Transverse colon (tissue), 4 donors: ENCODE measurements at regions not wholly inside any gene's neighbourhood (a gene's known extent, or its start where the extent isn't known, plus 50 kb on each side); places are given as distances from the start of the nearest gene placed in this dataset.

Experiments used
- CTCF ChIP-seq, 5 experiments: fragments of 200-600 bp in 3 of 5; fragments of 450-650 bp in 2 of 5; sonication (generic) in 3 of 5; IDR thresholded peaks; 1 replicate in 2 of 5; 2 replicates in 3 of 5; pipeline ENCODE4 v1.5.1; 2016 to 2017; ENCODE audit warnings: antibody characterized with exemption in 5 of 5, inconsistent platforms in 3 of 5, mild to moderate bottlenecking in 2 of 5, moderate library complexity in 1 of 5
- POLR2A ChIP-seq: fragments of 450-650 bp; IDR thresholded peaks from one replicate; pipeline ENCODE4 v1.6.1; 2016; ENCODE audit warnings: antibody characterized with exemption, mild to moderate bottlenecking, moderate library complexity
- POLR2AphosphoS5 ChIP-seq, 3 donors: sonication (generic); formaldehyde crosslinking; IDR thresholded peaks; one replicate each; pipeline ENCODE4 v1.6.1; 2016; ENCODE audit warnings: antibody characterized with exemption in 3 of 3

- no peak for TF ChIP-seq CTCF (IDR thresholded peaks at IDR 0.05)
- TF ChIP-seq POLR2AphosphoS5 (IDR thresholded peaks at IDR 0.05) = no peak
- no peak for TF ChIP-seq POLR2A
These were observed 938.0 kb downstream of the GALC start for GRCh38 chr14:87055007-87055406.
